NCI-H146 (cell line): ENCODE measurements at regions not wholly inside any gene's neighbourhood (a gene's known extent, or its start where the extent isn't known, plus 50 kb on each side); places are given as distances from the start of the nearest gene placed in this dataset.

Source experiments
- DNase-seq: peaks from one replicate; lab custom pipeline; 2025; lab: John Stamatoyannopoulos, UW

DNA sequence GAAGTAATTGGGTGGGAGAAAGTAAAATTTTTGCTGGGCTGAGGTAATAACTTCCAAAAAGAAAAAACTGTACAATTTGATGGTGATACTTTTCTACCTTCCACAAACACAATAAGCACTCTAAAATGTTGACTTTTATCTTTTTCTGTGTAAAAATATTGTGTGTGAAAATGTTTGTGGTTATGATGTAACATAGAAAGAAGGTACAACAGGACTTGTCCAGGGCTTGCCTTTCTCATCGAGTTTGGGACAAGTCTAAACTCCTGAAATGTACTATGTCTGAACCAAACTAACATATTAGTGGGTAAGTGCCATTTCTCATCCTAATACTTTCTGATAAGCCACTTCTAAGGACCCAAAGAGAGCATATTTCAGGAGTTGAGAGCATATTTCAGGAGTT lies 174.2 kb upstream of the PDGFD start:
- DNase-seq, result no peak

DNA sequence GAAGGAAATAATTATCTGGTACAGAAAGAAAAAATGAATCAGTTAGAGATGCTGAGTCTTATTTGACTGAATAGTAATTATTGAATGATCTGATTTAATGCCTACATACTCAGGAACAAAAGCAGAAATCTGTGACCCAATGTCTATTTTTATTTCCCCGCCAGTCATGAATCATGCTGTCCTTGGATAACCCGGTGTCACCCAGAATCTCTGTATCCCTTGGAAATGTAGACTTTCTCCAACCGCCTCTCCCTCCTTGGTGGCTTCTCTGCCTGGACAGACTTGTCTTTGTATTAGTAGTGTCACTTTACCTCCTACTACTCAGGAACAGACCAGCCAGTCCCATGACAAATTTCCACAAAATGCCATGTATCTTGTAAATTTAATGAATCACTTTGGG lies 173.3 kb upstream of the PDGFD start:
- DNase-seq, result no peak

DNA sequence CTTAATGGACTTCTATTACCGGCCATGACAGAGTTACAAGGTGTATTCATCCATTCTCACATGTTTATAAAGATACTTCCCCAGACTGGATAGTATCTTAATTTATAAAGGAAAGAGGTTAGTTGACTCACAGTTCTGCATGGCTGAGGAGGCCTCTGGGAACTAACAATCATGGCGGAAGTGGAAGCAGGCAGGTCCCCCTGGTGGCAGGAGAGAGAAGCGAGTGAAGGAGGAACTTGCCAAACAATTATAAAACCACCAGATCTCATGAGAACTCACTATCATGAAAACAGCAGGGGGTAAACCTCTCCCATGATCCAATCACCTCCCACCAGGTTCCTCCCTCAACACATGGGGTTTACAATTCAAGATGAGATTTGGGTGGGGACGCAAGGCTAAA lies 170.0 kb upstream of the PDGFD start:
- DNase-seq, result peak; percentile 8

DNA sequence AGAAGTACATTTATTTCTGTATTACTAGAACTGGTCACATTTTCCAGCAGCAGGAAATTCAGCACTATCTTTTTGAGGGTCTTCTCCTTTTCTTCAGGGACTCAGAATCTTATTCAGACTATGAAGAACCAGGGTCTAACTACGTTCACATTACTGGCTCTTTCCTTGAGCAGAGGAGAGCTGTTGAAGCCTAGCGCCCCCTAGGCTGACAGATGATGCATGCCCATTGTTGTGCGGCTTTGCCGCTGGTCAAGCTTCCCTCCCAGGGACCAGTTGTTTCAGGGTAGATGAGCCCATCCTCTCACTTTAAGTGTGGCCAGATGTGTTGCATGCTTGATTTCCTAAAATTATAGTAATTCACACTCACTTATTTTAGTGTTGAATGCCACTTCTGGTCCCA lies 168.2 kb upstream of the PDGFD start:
- no peak for DNase-seq

DNA sequence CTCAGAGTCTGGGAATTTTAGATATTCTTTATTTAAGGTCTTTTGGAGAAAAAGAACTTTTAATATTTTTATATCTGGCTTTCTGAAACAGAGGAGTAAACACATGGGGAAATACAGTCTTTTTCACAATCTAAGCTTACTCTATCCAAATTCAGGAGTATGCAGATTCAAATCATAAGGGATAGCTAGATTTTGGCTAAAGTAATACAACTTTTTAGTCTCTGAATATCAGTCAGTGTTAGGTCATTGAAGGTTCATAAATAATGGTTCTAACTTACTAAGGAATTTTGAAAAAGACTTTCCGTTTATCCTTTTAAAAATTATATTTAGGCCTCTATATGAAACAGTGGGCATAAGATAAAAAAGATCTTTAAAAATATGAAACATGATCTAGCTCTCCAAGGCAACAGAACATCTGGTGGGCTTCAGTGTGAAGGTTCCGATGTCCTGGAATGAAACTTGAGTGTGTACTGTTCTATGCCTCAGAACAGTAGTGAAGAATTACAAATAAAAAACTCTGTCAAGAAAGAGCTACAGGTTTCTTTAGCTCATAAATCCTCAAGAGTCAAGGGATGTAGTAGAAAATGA lies 165.2 kb upstream of the PDGFD start:
- no peak for DNase-seq

DNA sequence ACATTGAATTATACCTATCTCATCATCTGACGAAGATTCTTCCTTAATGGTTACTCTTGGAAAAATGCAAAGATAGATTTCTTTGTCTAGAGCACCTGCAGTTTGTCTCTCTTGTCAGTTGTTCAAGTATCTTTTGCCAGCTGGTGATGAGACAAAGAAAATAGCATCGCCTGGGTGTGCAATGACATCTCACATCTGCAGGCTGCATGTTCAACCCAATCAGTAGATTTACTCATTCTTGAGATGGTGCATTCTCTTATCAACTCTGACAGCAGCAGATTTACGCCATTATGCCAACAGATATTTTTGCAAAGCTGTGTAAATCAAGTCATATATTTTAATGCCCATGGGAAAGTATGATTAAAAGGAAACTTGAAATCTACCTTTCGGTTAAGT lies 164.6 kb upstream of the PDGFD start:
- DNase-seq, result no peak

GRCh38 chr11:104327861-104328511 lies 164.0 kb upstream of the PDGFD start:
- DNase-seq, result no peak

- DNase-seq, result no peak
Measured at GRCh38 chr11:104325093-104325492, 161.1 kb upstream of the PDGFD start.

DNA sequence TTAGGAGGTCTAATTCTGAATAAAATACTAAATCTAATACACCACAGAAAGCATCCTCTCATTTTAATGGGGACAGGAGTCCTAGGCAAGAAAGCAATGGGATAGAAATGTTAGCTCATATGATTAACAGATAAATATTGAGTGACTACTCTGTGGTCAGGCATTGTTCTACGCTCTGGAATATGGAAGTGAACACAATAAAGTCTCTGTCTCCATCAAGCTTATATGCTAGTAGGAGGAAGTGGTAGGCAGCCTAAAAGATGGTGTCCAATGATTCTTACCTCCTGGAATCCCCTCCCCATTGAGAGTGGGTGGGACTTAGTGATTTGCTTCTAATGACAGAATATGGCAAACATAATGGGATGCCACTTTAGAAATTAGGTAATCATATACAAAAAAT lies 160.3 kb upstream of the PDGFD start:
- no peak for DNase-seq

DNA sequence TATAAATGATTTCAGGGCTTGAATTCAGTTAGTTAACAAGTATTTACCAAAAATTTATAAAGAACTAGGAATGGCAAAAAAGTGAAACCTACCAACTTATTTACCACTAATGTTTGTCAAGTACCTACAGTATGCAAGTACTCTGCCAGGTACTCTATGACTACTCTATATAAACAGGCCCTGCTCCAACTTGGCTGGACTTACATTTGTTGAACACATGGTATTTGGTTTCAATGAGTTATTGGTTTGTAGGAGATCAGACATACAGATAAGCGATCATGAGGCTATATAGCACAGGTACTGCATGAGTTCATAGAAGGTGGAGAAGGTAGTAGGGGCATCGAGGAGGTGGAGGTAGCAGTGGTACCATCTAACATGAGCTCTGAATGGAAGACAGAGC lies 159.9 kb upstream of the PDGFD start:
- no peak for DNase-seq

DNA sequence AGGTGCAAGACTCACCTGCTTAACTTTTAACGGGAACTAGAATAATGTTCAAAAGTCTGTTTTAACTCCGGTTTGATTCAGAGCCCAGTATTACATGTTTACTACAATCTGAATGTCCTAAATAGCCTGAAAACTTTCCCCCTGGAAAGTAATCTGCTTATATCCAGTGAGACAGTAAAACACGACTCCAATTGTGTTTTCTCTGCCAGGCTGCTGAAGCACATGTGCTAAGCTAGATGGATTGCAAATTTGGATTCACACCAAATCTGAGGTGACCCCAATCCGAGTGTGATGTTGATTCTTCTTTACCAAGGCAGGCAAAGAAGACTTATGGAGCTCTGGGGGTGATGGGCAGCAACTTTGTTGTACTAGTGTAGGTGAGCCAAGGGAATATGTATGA lies 158.7 kb upstream of the PDGFD start:
- no peak for DNase-seq

DNA sequence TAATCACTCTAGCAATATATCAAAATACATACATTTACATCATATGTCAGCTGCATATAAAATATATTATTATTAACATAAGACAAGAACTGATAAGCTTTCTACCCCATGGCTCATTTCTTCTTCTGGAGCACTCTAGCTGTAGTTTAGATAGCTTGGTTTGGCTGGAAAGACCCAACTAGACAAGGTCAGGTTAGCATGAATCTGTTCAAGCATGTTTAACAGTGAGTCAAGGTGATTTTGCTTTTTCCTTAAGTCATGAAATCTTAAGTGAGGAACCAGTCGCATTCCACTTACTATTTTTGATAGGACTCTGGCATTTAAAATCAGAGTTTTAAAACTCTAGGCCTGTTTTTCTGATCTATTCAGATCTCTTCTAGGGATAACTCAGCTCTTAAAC lies 157.0 kb upstream of the PDGFD start:
- DNase-seq, result no peak

DNA sequence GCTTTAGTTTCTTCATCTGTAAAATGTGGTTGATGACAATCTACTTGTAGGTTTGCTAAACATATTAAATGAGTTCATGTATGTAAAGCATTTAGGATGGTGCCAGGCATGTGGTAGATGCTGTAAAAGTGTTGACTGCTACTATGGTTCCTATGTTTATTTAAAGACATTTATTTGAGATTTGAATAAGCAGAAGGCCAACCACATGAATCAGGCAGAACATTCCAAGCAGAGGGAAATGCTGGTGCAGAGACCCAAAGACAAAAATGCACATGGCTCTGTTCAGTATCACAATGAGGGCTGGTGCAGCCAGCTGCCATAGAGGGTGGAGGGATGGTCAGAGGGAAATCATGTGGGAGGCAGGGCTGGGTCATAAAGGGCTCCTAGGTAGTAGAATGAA lies 156.2 kb upstream of the PDGFD start:
- DNase-seq, result no peak

DNA sequence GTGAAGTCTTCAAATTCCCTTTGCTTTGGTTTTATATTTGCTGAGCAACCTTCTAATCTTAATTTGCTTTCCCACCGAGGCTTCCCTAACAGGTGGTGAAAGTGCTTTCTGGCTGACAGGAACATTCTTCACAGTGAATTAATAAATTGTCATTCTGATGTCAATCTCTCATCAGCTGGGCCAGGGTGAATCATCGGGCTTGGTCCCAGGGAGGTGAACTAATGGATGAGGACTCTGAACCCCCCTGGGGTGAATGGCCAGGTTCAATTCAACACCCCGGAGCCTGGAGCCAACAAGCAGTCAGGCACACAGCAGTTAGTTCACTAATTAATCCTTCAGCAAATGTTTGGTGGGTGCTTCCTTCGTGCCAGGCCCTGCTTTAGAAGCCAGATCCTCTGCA lies 155.4 kb upstream of the PDGFD start:
- no peak for DNase-seq

DNA sequence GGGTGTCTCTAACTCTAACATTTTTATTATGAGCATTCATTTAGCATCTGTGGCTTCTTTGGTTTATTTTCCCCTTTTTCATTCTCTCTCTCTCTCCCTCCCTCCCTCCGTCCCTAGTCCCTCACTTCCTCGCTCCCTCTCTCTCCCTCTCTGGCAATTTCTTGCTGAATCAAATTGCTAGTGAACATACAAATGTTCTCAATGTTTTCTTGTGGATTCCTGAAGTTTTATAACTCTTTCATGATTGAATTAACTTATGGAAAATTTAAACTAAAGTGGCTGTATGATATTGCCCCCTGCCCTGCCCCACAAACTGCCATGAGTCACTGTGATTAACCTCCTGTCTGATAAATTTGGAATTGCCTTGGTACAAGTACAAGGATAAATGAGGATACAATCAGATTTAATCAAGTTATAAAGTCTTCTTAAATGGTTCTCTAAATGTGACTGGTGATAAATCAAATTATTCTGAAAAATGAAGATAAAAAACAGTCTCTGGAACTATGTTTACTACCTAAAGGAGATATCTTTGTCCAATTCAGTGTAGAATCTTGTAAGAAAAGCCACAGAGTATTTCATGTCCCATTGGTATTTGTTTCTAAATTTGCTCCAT lies 143.0 kb upstream of the PDGFD start:
- no peak for DNase-seq

- DNase-seq, result no peak
Measured at GRCh38 chr11:104301776-104302175, 137.8 kb upstream of the PDGFD start.

DNA sequence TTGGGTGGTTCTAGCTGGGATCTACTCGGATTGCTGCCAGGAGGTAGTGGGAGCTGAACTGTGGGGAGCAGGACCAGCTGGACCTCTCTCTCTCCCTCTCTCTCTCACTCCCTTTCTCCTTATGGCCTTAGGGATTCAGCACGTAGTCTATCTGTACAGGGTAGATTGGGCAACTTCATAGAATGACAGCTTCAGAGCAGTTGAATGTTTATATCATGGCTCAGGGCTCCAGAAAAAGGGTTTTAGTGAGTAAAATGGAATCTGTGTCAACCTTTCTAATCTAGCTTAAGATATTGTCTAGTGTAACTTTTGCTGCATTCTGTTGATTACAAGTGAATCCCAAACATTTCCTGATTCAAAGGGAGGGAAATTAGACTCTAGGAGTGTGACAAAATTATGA lies 127.7 kb upstream of the PDGFD start:
- DNase-seq, result no peak

DNA sequence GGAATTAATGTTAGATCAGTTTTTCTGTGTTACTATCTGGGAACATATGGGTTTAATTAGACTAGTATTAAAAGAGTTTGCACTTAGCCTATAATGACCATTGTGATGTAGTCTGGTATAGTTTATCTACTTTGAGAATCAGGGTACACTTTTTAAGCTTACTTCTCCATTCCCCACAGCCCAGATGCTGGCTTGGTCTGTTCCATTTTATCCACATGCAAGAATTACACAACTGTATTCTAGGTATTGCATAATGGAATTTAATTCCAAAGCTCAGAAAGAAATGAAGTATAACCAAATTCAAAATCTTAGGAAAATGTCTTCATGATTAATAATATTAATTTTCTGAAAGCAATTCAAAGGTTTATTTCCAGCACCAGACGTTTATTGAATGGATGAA lies 122.2 kb upstream of the PDGFD start:
- no peak for DNase-seq

GRCh38 chr11:104279587-104279986 lies 115.6 kb upstream of the PDGFD start:
- DNase-seq, result no peak

DNA sequence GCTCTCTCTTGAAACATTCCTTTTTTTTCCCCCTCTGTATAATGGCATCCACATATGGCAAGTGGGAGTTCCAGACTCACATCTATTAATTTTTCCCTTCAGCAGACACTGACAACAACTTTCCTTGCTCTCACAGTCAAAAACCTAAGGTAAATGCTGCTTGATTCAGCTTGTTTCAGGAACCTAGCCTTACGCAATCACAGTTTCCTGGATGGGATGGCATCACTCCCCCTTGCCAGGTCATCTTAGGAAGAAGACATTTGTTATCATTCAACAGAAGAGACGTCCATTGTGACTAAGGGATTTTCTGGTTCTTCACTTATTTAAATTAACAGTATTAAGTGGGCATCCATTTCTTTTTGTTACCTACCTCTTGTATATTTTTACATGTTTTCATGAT lies 112.0 kb upstream of the PDGFD start:
- DNase-seq, result no peak

- no peak for DNase-seq
Measured at GRCh38 chr11:104260456-104260855, 96.5 kb upstream of the PDGFD start.

- no peak for DNase-seq
Measured at GRCh38 chr11:104259121-104259610, 95.2 kb upstream of the PDGFD start.

DNA sequence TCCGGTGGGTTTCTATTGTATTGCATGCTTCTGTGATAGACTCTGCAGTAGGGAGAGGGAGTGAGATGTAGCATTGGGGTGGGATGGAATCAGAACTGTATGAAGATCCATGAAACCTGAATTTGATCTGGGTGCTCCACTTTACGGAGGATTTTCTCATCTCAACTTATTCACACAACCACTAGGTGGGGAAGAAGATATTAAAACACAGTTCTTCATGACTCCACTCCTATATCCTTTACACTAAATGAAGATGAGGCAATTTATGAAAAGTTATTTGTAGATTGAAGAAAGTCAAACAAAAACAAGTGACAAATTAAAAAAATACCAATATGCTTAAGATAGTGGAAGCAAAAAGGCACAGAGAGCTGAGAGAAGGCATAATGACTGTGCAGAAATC lies 92.6 kb upstream of the PDGFD start:
- no peak for DNase-seq

DNA sequence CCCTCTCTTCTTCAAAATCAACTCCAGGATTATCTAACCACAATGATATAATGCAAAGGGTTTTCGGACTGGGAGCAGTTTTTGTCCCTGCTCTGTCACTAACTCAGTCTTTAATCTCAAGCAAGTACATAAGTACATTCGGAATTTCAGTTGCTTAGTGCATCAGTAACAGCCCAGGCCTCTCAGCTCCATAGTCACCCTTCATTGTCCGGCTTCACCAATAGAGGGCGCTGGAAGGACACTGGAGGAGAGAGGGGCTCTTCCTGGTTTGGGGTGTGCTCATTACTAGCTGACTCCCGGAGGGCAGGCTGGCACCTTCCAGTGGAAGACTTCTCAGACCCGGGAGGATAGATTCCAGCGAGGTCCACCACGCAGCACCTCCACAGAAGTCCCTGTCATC lies 90.4 kb upstream of the PDGFD start:
- DNase-seq, result peak; percentile 20
